SK-N-SH treated with all-trans-retinoic acid at 6 μM for 48 hours (cell line): ENCODE measurements at regions not wholly inside any gene's neighbourhood (a gene's known extent, or its start where the extent isn't known, plus 50 kb on each side); places are given as distances from the start of the nearest gene placed in this dataset.
"Not testable (repeated sequence)": the region's sequence is repeated elsewhere in the genome, so short reads cannot be mapped to it uniquely, and the experiment has no call there.

Experiments used
- ATAC-seq: fragments of 200-7000 bp; cut with Tn5 transposase; 3 replicates; pipeline ENCODE4 v1.9.1; 2020; ENCODE audit warnings: mild to moderate bottlenecking, moderate library complexity
- ARNTL ChIP-seq: fragments of 450-650 bp; formaldehyde crosslinking; IDR thresholded peaks from 2 replicates; pipeline ENCODE4 v1.5.0; 2020; ENCODE audit warnings: low read depth, mild to moderate bottlenecking, moderate library complexity, borderline replicate concordance
- BACH2 ChIP-seq: fragments of 250-450 bp; sonication (Bioruptor Pico); IDR thresholded peaks from 2 replicates; pipeline ENCODE4 v1.9.0; 2021; ENCODE audit warnings: mild to moderate bottlenecking, borderline replicate concordance
- CSDC2 ChIP-seq: fragments of 250-450 bp; sonication (Bioruptor Pico); IDR thresholded peaks from 2 replicates; pipeline ENCODE4 v1.5.0; 2020; ENCODE audit warnings: mild to moderate bottlenecking, moderate library complexity
- ESRRG ChIP-seq: fragments of 250-450 bp; sonication (Bioruptor Pico); IDR thresholded peaks from 2 replicates; pipeline ENCODE4 v1.6.1; 2021; ENCODE audit warnings: mild to moderate bottlenecking
- GLIS3 ChIP-seq: fragments of 250-450 bp; sonication (Bioruptor Pico); IDR thresholded peaks from 2 replicates; pipeline ENCODE4 v1.5.0; 2020; ENCODE audit warnings: mild to moderate bottlenecking, moderate library complexity
- ISL1 ChIP-seq: fragments of 250-450 bp; sonication (Bioruptor Pico); IDR thresholded peaks from 2 replicates; pipeline ENCODE4 v2.1.2; 2022; ENCODE audit warnings: mild to moderate bottlenecking, moderate library complexity
- OSR1 ChIP-seq: fragments of 250-450 bp; sonication (Bioruptor Pico); IDR thresholded peaks from 2 replicates; pipeline ENCODE4 v1.8.0; 2022; ENCODE audit warnings: moderate library complexity, mild to moderate bottlenecking, inconsistent platforms
- PPARA ChIP-seq: fragments of 250-450 bp; sonication (Bioruptor Pico); IDR thresholded peaks from 2 replicates; pipeline ENCODE4 v1.5.0; 2020; ENCODE audit warnings: mild to moderate bottlenecking, borderline replicate concordance
- RARB ChIP-seq: fragments of 250-450 bp; sonication (Bioruptor Pico); IDR thresholded peaks from 2 replicates; pipeline ENCODE4 v1.8.0; 2021; ENCODE audit warnings: mild to moderate bottlenecking, moderate library complexity
- TCF4 ChIP-seq: fragments of 250-450 bp; sonication (Bioruptor Pico); IDR thresholded peaks from 2 replicates; pipeline ENCODE4 v1.8.0; 2021; ENCODE audit warnings: mild to moderate bottlenecking, moderate library complexity, borderline replicate concordance
- TOX ChIP-seq: fragments of 250-450 bp; sonication (Bioruptor Pico); IDR thresholded peaks from 2 replicates; pipeline ENCODE4 v1.8.0; 2021; ENCODE audit warnings: mild to moderate bottlenecking, moderate library complexity, borderline replicate concordance
- ZC3H10 ChIP-seq: fragments of 250-450 bp; sonication (Bioruptor Pico); IDR thresholded peaks from 2 replicates; pipeline ENCODE4 v1.5.1; 2021; ENCODE audit warnings: mild to moderate bottlenecking, moderate library complexity
- ZFP3 ChIP-seq: fragments of 250-450 bp; sonication (Bioruptor Pico); IDR thresholded peaks from 2 replicates; pipeline ENCODE4 v1.5.0; 2020; ENCODE audit warnings: mild to moderate bottlenecking, moderate library complexity
- ZFP30 ChIP-seq: fragments of 450-650 bp; formaldehyde crosslinking; IDR thresholded peaks from 2 replicates; pipeline ENCODE4 v1.5.0; 2022; ENCODE audit warnings: mild to moderate bottlenecking, moderate library complexity
- ZNF565 ChIP-seq: fragments of 450-650 bp; formaldehyde crosslinking; conservative IDR thresholded peaks from 2 replicates; pipeline ENCODE4 v1.5.0; 2020; ENCODE audit warnings: low read depth, mild to moderate bottlenecking, moderate library complexity
- ZNF70 ChIP-seq: fragments of 450-650 bp; formaldehyde crosslinking; IDR thresholded peaks from 2 replicates; pipeline ENCODE4 v1.5.0; 2020; ENCODE audit warnings: mild to moderate bottlenecking, moderate library complexity
- ZNF8 ChIP-seq: fragments of 450-650 bp; formaldehyde crosslinking; IDR thresholded peaks from 2 replicates; pipeline ENCODE4 v1.5.0; 2020; ENCODE audit warnings: mild to moderate bottlenecking, moderate library complexity
- TF ChIP-seq, protein P1 (sequence below): fragments of 250-450 bp; sonication (Bioruptor Pico); IDR thresholded peaks from 2 replicates; pipeline ENCODE4 v1.5.1; 2021; ENCODE audit warnings: mild to moderate bottlenecking, moderate library complexity
- TF ChIP-seq, protein P2 (sequence below): fragments of 250-450 bp; sonication (Bioruptor Pico); IDR thresholded peaks from 2 replicates; pipeline ENCODE4 v1.5.1; 2020; ENCODE audit warnings: low read depth, mild to moderate bottlenecking, moderate library complexity
- TF ChIP-seq, protein P3 (sequence below): fragments of 250-450 bp; sonication (Bioruptor Pico); IDR thresholded peaks from 2 replicates; pipeline ENCODE4 v1.5.0; 2020; ENCODE audit warnings: mild to moderate bottlenecking, moderate library complexity
- TF ChIP-seq, protein P4 (sequence below): fragments of 250-450 bp; sonication (Bioruptor Pico); IDR thresholded peaks from 2 replicates; pipeline ENCODE4 v1.8.0; 2021; ENCODE audit warnings: low read depth, mild to moderate bottlenecking, moderate library complexity, borderline replicate concordance
- TF ChIP-seq, protein P5 (sequence below): fragments of 250-450 bp; sonication (Bioruptor Pico); IDR thresholded peaks from 2 replicates; pipeline ENCODE4 v1.8.0; 2020; ENCODE audit warnings: mild to moderate bottlenecking, moderate library complexity, borderline replicate concordance

DNA sequence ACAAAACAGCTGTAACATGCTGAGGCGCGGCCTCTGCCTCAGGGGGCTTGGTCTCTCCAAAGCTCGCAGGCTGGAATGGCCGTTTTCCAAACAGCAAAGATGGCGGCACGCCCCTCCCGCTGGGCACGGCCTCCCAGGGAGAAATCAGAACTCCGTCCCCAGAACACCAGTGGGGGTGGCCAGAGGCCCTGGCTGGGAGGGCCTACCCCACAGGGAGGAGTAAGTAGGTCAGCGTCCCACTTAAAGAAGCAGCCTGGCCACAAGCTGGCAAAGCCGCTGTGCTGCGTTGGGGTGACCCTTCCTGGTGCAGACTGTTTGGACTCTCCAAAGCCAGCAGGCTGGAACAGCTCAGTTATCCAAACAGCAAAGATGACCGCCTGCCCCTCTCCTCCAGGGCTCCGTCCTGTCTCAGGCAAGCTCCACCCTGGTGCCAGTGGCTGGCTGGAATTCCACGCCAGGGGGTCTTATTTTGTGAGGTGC is 862.8 kb downstream of the TRIML1 start:
- no peak for ATAC-seq
- no peak for TF ChIP-seq BACH2 (CRISPR knock-in tag)

DNA sequence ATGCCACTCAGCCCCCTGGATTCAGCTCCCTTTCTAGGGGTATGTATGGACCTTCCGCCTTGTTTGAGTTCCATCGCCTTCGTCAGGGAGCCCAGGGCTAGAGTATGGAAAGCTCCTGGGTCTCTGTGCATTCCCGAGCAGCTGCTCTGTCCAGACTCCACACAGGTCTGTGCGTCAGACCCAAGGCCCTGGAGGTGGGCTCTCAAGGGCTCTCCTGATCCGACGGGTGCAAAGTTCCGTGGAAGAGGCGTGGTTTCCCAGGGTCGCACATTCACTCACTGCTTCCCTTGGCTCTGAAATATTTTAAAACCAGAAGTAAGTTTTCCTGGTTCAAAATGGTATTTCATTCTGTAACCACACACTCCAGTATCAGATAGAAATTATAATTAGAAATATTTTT is 863.2 kb downstream of the TRIML1 start:
- ATAC-seq, result no peak
- TF ChIP-seq ZNF8 (CRISPR knock-in tag) (no peak), ZNF565 (no peak), TCF4 (CRISPR knock-in tag) (no peak), PPARA (CRISPR knock-in tag) (no peak), OSR1 (CRISPR knock-in tag) (no peak), RARB (CRISPR knock-in tag) (no peak), ZFP3 (CRISPR knock-in tag) (no peak), ZC3H10 (CRISPR knock-in tag) (no peak), ZFP30 (no peak), CSDC2 (CRISPR knock-in tag) (no peak), ESRRG (CRISPR knock-in tag) (no peak)
- TF ChIP-seq, protein P1, sequence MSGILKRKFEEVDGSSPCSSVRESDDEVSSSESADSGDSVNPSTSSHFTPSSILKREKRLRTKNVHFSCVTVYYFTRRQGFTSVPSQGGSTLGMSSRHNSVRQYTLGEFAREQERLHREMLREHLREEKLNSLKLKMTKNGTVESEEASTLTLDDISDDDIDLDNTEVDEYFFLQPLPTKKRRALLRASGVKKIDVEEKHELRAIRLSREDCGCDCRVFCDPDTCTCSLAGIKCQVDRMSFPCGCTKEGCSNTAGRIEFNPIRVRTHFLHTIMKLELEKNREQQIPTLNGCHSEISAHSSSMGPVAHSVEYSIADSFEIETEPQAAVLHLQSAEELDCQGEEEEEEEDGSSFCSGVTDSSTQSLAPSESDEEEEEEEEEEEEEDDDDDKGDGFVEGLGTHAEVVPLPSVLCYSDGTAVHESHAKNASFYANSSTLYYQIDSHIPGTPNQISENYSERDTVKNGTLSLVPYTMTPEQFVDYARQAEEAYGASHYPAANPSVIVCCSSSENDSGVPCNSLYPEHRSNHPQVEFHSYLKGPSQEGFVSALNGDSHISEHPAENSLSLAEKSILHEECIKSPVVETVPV (CRISPR knock-in tag), result no peak
- TF ChIP-seq, protein P2, sequence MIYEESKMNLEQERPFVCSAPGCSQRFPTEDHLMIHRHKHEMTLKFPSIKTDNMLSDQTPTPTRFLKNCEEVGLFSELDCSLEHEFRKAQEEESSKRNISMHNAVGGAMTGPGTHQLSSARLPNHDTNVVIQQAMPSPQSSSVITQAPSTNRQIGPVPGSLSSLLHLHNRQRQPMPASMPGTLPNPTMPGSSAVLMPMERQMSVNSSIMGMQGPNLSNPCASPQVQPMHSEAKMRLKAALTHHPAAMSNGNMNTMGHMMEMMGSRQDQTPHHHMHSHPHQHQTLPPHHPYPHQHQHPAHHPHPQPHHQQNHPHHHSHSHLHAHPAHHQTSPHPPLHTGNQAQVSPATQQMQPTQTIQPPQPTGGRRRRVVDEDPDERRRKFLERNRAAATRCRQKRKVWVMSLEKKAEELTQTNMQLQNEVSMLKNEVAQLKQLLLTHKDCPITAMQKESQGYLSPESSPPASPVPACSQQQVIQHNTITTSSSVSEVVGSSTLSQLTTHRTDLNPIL (CRISPR knock-in tag), result no peak
- TF ChIP-seq, protein P3, sequence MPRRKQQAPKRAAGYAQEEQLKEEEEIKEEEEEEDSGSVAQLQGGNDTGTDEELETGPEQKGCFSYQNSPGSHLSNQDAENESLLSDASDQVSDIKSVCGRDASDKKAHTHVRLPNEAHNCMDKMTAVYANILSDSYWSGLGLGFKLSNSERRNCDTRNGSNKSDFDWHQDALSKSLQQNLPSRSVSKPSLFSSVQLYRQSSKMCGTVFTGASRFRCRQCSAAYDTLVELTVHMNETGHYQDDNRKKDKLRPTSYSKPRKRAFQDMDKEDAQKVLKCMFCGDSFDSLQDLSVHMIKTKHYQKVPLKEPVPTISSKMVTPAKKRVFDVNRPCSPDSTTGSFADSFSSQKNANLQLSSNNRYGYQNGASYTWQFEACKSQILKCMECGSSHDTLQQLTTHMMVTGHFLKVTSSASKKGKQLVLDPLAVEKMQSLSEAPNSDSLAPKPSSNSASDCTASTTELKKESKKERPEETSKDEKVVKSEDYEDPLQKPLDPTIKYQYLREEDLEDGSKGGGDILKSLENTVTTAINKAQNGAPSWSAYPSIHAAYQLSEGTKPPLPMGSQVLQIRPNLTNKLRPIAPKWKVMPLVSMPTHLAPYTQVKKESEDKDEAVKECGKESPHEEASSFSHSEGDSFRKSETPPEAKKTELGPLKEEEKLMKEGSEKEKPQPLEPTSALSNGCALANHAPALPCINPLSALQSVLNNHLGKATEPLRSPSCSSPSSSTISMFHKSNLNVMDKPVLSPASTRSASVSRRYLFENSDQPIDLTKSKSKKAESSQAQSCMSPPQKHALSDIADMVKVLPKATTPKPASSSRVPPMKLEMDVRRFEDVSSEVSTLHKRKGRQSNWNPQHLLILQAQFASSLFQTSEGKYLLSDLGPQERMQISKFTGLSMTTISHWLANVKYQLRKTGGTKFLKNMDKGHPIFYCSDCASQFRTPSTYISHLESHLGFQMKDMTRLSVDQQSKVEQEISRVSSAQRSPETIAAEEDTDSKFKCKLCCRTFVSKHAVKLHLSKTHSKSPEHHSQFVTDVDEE, result no peak
- TF ChIP-seq, protein P4, sequence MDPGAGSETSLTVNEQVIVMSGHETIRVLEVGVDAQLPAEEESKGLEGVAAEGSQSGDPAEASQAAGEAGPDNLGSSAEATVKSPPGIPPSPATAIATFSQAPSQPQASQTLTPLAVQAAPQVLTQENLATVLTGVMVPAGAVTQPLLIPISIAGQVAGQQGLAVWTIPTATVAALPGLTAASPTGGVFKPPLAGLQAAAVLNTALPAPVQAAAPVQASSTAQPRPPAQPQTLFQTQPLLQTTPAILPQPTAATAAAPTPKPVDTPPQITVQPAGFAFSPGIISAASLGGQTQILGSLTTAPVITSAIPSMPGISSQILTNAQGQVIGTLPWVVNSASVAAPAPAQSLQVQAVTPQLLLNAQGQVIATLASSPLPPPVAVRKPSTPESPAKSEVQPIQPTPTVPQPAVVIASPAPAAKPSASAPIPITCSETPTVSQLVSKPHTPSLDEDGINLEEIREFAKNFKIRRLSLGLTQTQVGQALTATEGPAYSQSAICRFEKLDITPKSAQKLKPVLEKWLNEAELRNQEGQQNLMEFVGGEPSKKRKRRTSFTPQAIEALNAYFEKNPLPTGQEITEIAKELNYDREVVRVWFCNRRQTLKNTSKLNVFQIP (CRISPR knock-in tag), result no peak

DNA sequence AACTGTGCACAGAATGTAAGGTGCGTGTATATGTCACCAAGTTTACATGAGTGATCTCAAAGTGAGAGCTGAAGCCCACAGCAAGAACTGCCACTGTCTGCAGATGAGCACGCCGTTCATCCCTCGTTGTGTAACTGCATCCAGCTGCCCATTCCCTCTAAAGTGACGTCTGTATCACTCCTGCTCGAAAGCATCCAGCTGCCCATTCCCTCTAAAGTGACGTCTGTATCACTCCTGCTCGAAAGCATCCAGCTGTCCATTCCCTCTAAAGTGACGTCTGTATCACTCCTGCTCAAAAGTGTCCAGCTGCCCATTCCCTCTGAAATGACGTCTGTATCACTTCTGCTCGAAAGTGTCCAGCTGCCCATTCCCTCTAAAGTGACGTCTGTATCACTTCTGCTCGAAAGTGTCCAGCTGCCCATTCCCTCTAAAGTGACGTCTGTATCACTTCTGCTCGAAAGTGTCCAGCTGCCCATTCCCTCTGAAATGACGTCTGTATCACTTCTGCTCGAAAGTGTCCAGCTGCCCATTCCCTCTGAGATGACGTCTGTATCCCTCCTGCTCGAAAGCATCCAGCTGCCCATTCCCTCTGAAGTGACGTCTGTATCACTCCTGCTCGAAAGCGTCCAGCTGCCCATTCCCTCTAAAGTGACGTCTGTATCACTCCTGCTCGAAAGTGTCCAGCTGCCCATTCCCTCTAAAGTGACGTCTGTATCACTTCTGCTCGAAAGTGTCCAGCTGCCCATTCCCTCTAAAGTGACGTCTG is 871.4 kb downstream of the TRIML1 start:
- not testable (repeated sequence) for ATAC-seq

DNA sequence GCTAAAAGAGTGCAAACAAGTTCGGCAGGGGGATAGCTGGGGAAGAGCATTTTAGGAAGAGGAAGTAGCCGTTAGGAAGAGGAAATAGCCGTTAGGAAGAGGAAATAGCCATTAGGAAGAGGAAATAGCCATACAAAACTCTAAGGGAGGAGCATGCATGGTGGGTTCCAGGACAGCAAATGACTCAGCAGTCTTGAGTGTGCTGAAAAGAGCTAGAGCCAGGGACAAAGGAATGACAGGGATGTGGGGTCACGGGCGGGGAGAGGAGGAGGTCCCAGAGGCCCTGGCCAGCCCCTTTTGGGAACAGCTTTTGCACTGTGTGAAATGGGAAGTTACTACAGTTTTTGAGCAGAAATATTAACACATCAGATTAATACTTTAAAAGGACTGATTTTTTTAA is 882.6 kb downstream of the TRIML1 start:
- TF ChIP-seq, protein P1 (CRISPR knock-in tag), result no peak
- no peak for TF ChIP-seq BACH2 (CRISPR knock-in tag)
- TF ChIP-seq ZNF70, result no peak
- TF ChIP-seq, protein P2 (CRISPR knock-in tag), result no peak
- TF ChIP-seq CSDC2 (CRISPR knock-in tag), result no peak
- no peak for TF ChIP-seq ZNF565
- TF ChIP-seq PPARA (CRISPR knock-in tag), result no peak
- TF ChIP-seq, protein P5, sequence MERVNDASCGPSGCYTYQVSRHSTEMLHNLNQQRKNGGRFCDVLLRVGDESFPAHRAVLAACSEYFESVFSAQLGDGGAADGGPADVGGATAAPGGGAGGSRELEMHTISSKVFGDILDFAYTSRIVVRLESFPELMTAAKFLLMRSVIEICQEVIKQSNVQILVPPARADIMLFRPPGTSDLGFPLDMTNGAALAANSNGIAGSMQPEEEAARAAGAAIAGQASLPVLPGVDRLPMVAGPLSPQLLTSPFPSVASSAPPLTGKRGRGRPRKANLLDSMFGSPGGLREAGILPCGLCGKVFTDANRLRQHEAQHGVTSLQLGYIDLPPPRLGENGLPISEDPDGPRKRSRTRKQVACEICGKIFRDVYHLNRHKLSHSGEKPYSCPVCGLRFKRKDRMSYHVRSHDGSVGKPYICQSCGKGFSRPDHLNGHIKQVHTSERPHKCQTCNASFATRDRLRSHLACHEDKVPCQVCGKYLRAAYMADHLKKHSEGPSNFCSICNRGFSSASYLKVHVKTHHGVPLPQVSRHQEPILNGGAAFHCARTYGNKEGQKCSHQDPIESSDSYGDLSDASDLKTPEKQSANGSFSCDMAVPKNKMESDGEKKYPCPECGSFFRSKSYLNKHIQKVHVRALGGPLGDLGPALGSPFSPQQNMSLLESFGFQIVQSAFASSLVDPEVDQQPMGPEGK (CRISPR knock-in tag), result no peak
- TF ChIP-seq OSR1 (CRISPR knock-in tag), result no peak
- no peak for TF ChIP-seq ESRRG (CRISPR knock-in tag)
- no peak for TF ChIP-seq ISL1 (CRISPR knock-in tag)
- TF ChIP-seq GLIS3 (CRISPR knock-in tag), result no peak
- no peak for TF ChIP-seq TOX (CRISPR knock-in tag)
- no peak for TF ChIP-seq ARNTL
- no peak for ATAC-seq
